ENCODE measurements at regions not wholly inside any gene's neighbourhood (a gene's known extent, or its start where the extent isn't known, plus 50 kb on each side); places are given as distances from the start of the nearest gene placed in this dataset.
"Not testable (repeated sequence)": the region's sequence is repeated elsewhere in the genome, so short reads cannot be mapped to it uniquely, and the experiment has no call there.

DNA sequence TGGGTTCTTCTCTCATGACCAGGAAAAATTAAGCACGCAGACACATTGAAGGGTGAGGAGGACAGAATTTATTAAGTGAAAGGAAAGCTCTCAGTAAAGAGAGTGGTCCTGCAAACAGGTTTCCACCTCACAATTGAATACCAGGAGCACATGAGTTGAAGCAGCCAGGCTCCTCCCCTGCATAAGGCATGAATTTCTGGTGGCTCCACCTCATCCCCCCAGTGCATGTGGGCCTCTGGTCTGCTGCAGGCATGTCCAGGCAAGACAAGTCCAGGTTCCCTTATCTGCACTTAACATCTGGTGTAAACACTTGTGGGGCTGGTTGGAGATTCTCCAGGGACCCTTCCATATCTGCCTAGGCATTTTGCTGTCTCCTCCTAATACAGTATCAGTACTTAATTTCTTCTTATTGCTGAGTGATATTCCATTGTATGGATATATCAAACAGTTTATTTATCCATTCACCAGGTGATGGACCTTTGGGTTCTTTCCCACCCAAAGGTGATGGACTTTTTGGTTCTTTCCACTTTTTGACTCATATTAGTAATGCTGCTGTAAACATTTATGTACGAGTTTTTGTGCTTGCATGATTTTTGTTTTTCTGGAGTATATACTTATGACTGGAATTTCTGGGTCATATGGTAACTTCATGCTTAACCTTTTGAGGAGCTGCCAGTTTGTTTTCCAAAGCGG is 104.3 kb upstream of the ZNF519 start:
- Mint-ChIP-seq H3K36me3 (peaks cover 30% of the 10 kb centered on the region), H3K9me3 (peaks cover 57% of the 10 kb centered on the region)
- ATAC-seq; H3K27ac Mint-ChIP-seq; H3K4me3 Mint-ChIP-seq; DNase-seq (ENCODE audit: low spot score); H3K4me1 Mint-ChIP-seq; POLR2A ChIA-PET; CTCF ChIA-PET; H3K27me3 Mint-ChIP-seq (ENCODE audit: low read depth): not testable (repeated sequence)

DNA sequence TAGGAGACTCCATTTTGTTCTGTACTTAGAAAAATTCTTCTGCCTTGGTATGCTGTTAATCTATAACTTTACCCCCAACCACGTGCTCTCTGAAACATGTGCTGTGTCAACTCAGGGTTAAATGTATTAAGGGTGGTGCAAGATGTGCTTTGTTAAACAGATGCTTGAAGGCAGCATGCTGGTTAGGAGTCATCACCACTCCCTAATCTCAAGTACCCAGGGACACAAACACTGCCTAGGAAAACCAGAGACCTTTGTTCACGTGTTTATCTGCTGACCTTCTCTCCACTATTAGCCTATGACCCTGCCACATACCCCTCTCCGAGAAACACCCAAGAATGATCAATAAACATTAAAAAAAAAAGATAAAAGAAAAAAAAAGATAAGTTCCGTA is 93.0 kb upstream of the ZNF519 start:
- H3K4me3 Mint-ChIP-seq; H3K4me1 Mint-ChIP-seq; DNase-seq (ENCODE audit: low spot score); H3K27ac Mint-ChIP-seq; H3K27me3 Mint-ChIP-seq (ENCODE audit: low read depth); ATAC-seq; CTCF ChIA-PET; POLR2A ChIA-PET: not testable (repeated sequence)
- H3K36me3 Mint-ChIP-seq, result peaks cover 36% of the 10 kb centered on the region
- TF ChIP-seq GABPB1 (CRISPR knock-in tag; IDR thresholded peaks at IDR 0.05), result 0 out of 2 replicates have a peak, but pooled peaks have one; percentile 39
- peaks cover 46% of the 10 kb centered on the region for H3K9me3 Mint-ChIP-seq

DNA sequence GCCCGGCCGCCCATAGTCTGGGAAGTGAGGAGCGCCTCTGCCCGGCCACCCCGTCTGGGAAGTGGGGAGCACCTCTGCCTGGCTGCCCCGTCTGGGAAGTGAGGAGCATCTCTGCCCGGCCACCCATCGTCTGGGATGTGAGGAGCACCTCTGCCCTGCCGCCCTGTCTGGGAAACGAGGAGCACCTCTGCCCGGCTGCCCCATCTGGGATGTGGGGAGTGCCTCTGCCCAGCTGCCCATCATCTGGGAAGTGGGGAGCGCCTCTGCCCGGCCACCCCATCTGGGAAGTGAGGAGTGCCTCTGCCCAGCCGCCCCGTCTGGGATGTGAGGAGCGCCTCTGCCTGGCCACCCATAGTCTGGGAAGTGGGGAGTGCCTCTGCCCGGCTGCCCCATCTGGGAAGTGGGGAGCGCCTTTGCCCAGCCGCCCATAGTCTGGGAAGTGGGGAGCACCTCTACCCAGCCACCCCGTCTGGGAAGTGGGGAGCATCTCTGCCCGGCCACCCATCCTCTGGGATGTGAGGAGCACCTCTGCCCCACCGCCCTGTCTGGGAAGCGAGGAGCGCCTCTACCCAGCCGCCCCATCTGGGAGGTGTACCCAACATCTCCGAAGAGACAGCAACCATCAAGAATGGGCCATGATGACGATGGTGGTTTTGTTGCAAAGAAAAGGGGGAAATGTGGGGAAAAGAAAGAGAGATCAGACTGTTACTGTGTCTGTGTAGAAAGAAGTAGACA is 92.5 kb upstream of the ZNF519 start:
- H3K27me3 Mint-ChIP-seq (ENCODE audit: low read depth); POLR2A ChIA-PET; CTCF ChIA-PET; DNase-seq (ENCODE audit: low spot score); H3K4me1 Mint-ChIP-seq; H3K27ac Mint-ChIP-seq; H3K4me3 Mint-ChIP-seq; ATAC-seq: not testable (repeated sequence)
- H3K9me3 Mint-ChIP-seq, result peaks cover 46% of the 10 kb centered on the region
- H3K36me3 Mint-ChIP-seq, result peaks cover 35% of the 10 kb centered on the region

DNA sequence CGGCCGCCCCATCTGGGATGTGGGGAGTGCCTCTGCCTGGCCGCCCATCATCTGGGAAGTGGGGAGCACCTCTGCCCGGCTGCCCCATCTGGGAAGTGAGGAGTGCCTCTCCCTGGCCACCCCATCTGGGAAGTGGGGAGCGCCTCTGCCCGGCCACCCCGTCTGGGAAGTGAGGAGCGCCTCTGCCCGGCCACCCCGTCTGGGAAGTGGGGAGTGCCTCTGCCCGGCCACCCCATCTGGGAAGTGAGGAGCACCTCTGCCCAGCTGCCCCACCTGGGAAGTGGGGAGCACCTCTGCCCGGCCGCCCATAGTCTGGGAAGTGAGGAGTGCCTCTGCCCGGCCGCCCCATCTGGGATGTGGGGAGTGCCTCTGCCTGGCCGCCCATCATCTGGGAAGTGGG is 91.7 kb upstream of the ZNF519 start:
- H3K27me3 Mint-ChIP-seq (ENCODE audit: low read depth); H3K27ac Mint-ChIP-seq; POLR2A ChIA-PET; CTCF ChIA-PET; DNase-seq (ENCODE audit: low spot score); H3K4me3 Mint-ChIP-seq; H3K4me1 Mint-ChIP-seq; ATAC-seq: not testable (repeated sequence)
- Mint-ChIP-seq H3K36me3 (peaks cover 35% of the 10 kb centered on the region), H3K9me3 (peaks cover 43% of the 10 kb centered on the region)

DNA sequence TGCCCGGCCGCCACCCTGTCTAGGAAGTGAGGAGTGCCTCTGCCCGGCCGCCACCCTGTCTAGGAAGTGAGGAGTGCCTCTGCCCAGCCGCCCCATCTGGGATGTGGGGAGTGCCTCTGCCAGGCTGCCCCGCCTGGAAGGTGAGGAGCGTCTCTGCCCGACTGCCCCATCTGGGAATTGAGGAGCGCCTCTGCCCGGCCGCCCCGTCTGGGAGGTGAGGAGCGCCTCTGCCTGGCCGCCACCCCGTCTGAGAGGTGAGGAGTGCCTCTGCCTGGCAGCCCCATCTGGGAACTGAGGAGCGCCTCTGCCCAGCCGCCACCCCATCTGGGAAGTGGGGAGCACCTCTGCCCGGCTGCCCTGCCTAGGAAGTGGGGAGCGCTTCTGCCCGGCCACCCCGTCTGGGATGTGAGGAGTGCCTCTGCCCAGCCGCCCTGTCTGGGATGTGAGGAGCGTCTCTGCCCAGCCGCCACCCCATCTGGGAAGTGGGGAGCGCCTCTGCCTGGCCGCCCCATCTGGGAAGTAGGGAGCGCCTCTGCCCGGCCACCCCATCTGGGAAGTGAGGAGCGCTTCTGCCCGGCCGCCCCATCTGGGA is 91.1 kb upstream of the ZNF519 start:
- H3K9me3 Mint-ChIP-seq, result peaks cover 40% of the 10 kb centered on the region
- H3K4me1 Mint-ChIP-seq; H3K27me3 Mint-ChIP-seq (ENCODE audit: low read depth); H3K4me3 Mint-ChIP-seq; ATAC-seq; CTCF ChIA-PET; DNase-seq (ENCODE audit: low spot score); H3K27ac Mint-ChIP-seq; POLR2A ChIA-PET: not testable (repeated sequence)
- H3K36me3 Mint-ChIP-seq, result peaks cover 36% of the 10 kb centered on the region

DNA sequence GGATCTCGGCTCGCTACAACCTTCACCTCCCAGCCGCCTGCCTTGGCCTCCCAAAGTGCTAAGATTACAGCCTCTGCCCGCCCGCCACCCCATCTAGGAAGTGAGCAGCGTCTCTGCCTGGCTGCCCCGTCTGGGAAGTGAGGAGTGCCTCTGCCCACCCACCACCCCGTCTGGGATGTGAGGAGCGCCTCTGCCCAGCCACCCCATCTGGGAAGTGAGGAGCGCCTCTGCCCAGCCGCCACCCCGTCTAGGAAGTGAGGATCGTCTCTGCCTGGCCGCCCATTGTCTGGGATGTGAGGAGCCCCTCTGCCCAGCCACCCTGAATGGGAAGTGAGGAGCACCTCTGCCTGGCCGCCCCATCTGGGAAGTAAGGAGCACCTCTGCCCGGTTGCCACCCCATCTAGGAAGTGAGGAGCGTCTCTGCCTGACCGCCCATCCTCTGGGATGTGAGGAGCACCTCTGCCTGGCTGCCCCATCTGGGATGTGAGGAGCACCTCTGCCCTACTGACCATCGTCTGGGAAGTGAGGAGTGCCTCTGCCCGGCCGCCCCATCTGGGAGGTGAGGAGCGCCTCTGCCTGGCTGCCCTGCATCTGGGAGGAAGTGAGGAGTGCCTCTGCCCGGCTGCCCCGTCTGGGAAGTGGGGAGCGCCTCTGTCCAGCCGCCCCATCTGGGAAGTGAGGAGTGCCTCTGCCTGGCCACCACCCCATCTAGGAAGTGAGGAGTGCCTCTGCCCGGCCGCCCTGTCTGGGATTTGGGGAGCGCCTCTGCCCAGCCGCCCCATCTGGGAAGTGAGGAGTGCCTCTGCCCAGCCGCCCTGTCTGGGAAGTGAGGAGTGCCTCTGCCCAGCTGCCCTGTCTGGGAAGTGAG is 90.4 kb upstream of the ZNF519 start:
- H3K27ac Mint-ChIP-seq; H3K27me3 Mint-ChIP-seq (ENCODE audit: low read depth); POLR2A ChIA-PET; H3K4me3 Mint-ChIP-seq; CTCF ChIA-PET; ATAC-seq; H3K4me1 Mint-ChIP-seq; DNase-seq (ENCODE audit: low spot score): not testable (repeated sequence)
- peaks cover 36% of the 10 kb centered on the region for H3K36me3 Mint-ChIP-seq
- peaks cover 38% of the 10 kb centered on the region for H3K9me3 Mint-ChIP-seq

DNA sequence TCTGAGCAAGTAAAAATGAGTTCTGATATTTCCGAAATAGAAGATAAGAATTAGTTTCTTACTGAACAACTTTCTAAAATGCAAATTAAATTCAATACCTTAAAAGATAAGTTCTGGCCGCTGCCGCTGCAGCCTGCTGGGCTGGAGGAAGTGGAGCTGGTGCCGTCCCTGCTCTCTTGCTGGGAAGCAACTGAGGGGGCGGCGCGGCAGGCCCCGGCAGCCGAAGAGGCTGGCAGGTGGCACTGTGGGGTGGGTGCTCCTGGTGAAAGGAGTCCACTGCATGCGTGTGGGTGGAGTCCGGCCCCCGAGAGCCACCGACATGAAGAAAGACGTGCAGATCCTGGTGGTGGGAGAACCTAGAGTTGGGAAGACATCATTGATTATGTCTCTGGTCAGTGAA is 89.5 kb upstream of the ZNF519 start:
- Mint-ChIP-seq H3K36me3 (peaks cover 33% of the 10 kb centered on the region), H3K9me3 (peaks cover 33% of the 10 kb centered on the region), H3K27me3 (ENCODE audit: low read depth) (no peaks in the 10 kb centered on the region; the same call in 1 of the 2 replicates), H3K4me3 (no peak overlapping the region), H3K27ac (no peak overlapping the region), H3K4me1 (no peaks in the 10 kb centered on the region)
- CTCF ChIA-PET, result no interaction called here
- no peak for DNase-seq (ENCODE audit: low spot score)
- no peak for ATAC-seq
- POLR2A ChIA-PET, result no interaction called here
- no peak for TF ChIP-seq NFATC4 (CRISPR knock-in tag; IDR thresholded peaks at IDR 0.05)
- no peak for TF ChIP-seq SMAD3 (CRISPR knock-in tag; IDR thresholded peaks at IDR 0.05; ENCODE audit: borderline replicate concordance)
- TF ChIP-seq, protein P1, sequence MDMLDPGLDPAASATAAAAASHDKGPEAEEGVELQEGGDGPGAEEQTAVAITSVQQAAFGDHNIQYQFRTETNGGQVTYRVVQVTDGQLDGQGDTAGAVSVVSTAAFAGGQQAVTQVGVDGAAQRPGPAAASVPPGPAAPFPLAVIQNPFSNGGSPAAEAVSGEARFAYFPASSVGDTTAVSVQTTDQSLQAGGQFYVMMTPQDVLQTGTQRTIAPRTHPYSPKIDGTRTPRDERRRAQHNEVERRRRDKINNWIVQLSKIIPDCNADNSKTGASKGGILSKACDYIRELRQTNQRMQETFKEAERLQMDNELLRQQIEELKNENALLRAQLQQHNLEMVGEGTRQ (CRISPR knock-in tag; IDR thresholded peaks at IDR 0.05), result no peak
- TF ChIP-seq, protein P2, sequence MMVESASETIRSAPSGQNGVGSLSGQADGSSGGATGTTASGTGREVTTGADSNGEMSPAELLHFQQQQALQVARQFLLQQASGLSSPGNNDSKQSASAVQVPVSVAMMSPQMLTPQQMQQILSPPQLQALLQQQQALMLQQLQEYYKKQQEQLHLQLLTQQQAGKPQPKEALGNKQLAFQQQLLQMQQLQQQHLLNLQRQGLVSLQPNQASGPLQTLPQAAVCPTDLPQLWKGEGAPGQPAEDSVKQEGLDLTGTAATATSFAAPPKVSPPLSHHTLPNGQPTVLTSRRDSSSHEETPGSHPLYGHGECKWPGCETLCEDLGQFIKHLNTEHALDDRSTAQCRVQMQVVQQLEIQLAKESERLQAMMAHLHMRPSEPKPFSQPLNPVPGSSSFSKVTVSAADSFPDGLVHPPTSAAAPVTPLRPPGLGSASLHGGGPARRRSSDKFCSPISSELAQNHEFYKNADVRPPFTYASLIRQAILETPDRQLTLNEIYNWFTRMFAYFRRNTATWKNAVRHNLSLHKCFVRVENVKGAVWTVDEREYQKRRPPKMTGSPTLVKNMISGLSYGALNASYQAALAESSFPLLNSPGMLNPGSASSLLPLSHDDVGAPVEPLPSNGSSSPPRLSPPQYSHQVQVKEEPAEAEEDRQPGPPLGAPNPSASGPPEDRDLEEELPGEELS (CRISPR knock-in tag; IDR thresholded peaks at IDR 0.05), result no peak
- TF ChIP-seq ETV6 (CRISPR knock-in tag; IDR thresholded peaks at IDR 0.05), result no peak
- TF ChIP-seq, protein P3, sequence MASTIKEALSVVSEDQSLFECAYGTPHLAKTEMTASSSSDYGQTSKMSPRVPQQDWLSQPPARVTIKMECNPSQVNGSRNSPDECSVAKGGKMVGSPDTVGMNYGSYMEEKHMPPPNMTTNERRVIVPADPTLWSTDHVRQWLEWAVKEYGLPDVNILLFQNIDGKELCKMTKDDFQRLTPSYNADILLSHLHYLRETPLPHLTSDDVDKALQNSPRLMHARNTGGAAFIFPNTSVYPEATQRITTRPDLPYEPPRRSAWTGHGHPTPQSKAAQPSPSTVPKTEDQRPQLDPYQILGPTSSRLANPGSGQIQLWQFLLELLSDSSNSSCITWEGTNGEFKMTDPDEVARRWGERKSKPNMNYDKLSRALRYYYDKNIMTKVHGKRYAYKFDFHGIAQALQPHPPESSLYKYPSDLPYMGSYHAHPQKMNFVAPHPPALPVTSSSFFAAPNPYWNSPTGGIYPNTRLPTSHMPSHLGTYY (CRISPR knock-in tag; IDR thresholded peaks at IDR 0.05), result no peak
- TF ChIP-seq, protein P4, sequence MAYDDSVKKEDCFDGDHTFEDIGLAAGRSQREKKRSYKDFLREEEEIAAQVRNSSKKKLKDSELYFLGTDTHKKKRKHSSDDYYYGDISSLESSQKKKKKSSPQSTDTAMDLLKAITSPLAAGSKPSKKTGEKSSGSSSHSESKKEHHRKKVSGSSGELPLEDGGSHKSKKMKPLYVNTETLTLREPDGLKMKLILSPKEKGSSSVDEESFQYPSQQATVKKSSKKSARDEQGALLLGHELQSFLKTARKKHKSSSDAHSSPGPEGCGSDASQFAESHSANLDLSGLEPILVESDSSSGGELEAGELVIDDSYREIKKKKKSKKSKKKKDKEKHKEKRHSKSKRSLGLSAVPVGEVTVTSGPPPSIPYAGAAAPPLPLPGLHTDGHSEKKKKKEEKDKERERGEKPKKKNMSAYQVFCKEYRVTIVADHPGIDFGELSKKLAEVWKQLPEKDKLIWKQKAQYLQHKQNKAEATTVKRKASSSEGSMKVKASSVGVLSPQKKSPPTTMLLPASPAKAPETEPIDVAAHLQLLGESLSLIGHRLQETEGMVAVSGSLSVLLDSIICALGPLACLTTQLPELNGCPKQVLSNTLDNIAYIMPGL (CRISPR knock-in tag; IDR thresholded peaks at IDR 0.05), result no peak
- no peak for TF ChIP-seq CREM (CRISPR knock-in tag; IDR thresholded peaks at IDR 0.05)
